GM21825 (cell line): ENCODE measurements at regions not wholly inside any gene's neighbourhood (a gene's known extent, or its start where the extent isn't known, plus 50 kb on each side); places are given as distances from the start of the nearest gene placed in this dataset.

Experiments
- ATAC-seq: cut with Tn5 transposase; IDR thresholded peaks from one replicate; pipeline ENCODE4 v1.9.1; 2021; ENCODE audit warnings: mild to moderate bottlenecking, moderate library complexity; ENCODE audit not compliant: unreplicated experiment

DNA sequence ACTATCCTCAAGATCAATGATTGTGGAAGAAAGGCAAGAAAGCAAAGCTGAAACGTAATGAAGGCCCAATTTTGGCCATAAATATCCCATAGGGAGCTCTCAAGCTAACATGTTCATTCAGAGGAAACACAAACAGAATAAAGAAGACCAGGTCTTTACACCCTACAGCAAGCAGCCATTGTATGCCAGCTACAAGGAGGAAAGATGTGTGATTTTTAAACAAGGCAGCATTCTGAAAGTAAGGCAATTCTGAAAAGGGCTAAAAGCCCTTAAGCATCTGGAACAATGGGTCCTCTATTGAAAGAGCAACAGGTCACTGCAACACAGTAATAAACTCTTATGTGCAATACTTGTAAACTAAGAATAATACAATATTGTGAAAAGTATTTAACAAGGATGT lies 1002.4 kb downstream of the SLITRK1 start:
- no peak for ATAC-seq

DNA sequence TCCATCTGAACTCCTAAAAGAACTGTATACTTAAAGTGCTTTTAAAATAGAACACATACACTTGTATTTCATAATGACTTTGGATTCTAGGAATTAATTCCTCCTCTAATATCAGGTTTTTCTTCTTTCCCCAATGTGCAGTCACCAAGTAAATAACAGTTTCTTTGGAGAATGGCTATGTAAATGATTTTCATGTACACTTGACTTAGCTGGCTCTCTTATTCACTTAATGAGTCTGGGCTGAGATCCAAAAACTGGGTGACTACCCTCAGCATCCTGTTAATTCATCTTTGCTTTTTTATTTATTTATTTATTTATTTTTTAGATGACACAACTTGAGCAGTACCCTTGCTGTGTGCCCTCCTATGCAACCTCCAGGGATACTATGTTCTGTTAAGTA lies 1003.7 kb downstream of the SLITRK1 start:
- no peak for ATAC-seq

DNA sequence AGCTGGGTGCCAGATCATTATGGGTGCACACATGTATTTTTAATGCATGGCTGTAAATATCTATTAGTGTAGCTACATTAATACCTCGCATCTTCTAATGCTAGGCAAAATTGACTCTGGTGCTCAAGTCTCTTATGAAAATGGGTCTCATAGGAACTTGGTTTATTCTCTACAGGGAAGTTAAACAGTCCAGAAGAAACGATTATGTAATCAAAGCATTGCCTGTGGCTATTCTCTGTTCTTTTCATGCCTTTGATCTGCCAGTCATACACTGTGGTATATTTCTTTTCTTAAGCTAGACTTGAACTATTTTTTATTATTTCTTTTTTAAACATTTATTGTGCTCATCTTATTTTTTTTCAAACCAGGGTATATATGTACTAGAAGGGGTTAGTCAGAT lies 1015.0 kb downstream of the SLITRK1 start:
- ATAC-seq: no peak

DNA sequence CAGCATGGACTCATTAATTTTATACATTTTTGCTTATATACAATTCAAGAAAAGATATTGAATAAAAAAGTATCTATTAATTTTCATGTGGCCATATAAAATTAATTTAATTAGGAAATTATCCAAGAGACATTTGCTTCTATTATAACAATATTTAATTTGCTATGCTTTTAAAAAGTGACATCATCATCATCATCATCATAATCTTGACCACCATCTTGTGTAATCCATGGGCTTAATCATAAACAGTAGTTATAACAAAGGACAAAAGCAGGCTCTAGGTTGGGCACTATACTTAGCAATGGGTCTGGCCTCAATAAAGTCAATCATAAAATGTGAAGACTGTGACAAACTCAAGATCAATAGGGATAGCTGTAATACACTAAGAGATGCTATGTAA lies 1031.6 kb downstream of the SLITRK1 start:
- ATAC-seq: no peak

DNA sequence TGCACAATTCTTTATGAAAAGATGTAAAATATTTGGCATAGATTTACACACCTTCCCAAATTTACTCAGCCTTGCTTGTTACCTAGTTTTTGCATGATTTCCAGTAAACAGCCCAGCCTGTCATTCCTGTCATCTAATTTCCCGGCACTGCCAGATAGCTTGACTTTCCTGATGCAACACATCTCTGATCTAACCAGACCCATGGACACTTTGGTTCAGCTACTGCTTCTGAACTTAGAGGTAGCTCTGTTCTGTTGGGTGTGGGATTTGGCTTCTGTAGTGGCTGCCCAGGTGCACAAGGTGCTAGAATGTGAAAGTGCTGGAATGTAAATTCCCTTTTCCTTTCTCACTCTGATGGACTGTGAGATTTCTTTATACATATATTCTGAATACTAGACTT lies 1033.5 kb downstream of the SLITRK1 start:
- ATAC-seq: no peak

DNA sequence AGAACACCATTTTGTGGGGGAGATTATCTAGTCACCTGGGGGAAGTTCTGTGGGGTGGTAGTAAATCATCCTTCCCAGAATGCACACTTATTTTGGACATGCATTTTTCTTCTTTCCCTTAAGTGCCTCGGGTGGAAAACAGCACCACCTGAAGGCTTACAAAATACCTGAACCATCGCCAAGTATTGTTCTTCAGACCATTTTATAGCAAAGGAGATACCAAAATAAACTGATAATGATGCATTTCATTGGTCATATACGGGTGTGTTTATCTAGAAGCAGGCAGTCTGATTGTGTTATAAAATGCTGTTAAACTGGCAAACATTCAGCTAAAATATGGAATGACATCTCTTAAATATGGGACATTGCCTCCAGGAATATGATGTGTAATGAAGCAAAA lies 1034.7 kb downstream of the SLITRK1 start:
- ATAC-seq: no peak

DNA sequence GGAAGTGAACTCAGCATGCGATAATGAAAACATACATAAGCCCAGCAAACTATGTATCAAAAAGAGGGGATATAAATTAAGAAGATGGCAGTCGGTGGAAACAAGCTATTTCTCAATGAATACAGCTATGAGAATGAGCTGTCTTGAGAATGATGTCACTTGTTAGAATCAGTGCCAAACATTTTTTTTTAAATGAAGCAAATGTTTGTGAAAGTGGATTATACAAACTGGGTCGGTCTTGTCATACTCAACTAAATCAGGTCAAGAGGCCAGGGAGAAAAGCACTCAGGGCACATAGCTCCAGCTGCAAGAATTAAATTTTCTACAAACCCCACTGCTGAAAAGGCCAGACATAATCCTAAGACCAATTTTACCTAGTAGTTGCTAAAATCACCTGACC lies 1048.4 kb downstream of the SLITRK1 start:
- no peak for ATAC-seq

DNA sequence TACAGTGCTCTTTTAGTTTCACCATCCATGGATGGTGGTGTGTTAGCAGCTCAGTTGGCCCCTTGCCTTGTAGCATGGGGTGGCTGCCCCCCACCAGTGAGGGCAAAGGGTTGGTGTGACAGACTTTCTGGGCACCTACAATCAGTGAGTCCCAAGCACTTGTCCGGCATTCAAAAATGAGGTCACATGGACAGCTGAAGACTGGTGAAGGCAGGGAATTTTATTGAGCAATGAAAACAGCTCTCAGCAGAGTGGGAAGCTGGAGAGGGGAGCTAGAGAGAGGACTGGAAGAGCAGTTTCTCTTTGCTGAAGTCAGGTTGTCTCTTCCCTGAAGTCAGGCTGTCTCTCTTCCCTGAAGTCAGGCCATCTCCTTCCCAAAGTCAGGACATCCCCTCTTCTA lies 1053.2 kb downstream of the SLITRK1 start:
- ATAC-seq: no peak

DNA sequence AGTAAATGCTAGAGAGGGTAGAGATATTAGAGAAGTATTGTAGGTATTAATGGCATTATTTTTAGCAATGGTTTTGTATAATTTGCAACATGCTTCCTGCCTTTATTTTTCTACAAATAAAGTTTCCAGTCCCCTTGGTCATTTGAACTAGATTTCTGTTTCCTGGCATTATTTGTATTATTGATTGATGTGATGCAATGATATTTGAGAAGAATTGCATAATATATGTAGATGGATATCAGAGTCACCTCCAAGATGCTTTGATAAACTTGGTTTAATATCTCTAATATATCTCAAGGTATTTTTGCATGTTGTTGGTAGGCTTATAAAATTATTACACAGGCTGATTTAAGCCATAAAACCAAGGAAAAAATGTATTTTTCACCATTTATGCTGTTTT lies 1054.5 kb downstream of the SLITRK1 start:
- no peak for ATAC-seq

DNA sequence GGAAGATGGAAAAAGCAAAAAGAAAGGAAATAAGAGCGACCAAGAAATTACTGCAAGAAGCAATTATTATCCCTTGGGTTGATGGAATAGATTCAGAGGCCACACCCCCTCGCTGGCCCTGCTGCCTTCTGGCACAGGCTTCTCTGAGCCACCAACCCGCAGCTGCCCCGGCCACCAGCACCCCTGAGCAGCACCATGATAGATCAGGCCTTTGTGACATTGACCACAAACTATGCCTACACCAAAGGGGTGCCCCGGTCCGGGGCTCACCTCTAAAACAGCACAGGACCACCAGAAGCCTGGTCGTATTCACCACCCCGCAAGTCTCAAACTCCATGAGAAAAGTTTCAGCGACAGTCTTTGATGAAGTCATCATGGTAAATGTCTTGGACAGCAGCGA lies 1059.3 kb downstream of the SLITRK1 start:
- ATAC-seq: no peak

DNA sequence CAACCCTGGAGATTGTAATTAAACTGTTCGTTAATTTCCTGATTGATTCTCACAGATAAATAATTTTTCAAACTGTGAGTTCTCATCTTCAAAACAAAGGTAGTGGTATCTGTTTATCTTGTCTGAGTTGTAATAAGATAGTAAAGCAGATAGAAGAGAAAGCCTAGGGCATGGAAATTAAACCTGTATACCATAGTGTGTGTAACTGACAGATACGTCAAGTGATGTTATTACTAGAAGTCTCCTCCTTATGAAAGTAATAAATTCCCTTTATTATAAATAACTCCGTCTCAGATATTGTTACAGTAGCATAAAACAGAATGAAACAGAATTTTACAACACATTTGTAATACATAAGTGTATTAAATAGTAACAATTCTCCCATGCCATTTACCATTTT lies 1065.1 kb downstream of the SLITRK1 start:
- no peak for ATAC-seq

DNA sequence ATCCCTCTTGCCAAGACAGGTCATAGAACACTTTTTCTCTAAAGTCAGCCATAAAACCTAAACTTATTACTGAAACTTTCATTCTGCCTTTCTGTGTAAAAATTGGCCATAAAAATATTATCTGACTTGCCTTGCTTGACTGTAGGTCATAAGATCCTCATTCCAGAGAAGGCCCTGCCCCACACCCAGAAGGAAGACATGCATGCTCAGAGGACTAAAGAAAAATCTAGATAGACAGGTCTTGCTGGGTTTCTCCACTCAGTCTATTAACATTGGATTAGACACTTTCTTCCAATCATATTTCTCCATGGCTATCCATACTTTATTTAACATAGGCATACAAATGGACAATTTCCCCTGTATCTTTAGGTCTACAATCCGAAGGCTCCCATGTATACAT lies 1066.5 kb downstream of the SLITRK1 start:
- no peak for ATAC-seq

DNA sequence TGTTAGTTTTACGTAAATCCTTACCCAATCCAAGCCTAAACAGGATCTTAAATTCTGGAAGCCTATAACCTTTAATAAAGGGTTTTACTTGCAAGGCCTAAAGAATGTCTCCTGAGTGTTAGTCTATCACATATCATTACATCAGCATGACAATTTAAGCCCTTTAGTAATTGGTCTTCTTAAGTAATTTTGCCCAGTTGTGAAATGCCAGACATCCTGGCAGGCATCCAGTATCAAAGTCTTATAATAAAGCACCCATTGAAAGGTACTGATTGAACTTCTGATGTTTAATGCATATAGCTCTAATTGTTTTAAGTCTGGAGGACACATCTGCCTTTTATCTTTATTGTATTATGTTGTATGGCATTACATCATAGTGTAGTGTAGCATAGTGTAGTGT lies 1078.9 kb downstream of the SLITRK1 start:
- ATAC-seq: no peak

DNA sequence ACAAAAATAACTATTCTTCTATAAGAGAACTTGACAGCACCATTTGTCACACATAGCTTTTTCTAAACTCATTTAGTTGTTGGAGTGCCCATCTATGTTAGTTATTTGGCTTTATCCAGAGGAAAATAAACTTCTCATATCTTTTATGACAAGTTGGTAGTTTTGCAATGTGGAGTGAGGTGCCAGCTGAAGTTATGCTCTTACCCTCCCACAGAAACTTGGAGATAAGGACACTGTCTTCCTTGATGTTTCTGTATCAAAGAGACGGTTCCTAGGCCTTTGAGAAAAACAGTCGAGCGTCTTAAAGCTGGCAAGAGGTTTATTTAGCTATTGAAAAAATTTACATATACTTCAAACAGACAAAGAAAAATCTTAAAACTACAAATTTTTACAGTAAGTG lies 1079.7 kb downstream of the SLITRK1 start:
- no peak for ATAC-seq

DNA sequence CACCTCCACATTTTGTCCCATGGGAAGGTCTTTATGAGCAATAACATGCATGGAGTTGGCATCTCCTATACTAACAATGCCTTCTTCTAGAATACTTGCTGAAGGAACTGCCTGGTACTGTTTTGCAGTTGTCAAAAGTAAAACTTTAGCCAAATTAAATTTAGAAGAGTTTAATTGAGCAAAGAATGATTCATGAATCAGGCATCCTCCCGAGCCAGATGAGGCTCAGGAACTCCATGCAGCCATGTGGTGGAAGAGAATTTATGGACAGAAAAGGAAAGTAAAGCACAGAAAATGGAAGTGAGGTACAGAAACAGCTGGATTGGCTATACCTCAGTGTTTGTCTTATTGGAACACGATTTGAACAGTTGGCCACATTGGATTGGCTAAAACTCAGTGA lies 1081.9 kb downstream of the SLITRK1 start:
- ATAC-seq: no peak

DNA sequence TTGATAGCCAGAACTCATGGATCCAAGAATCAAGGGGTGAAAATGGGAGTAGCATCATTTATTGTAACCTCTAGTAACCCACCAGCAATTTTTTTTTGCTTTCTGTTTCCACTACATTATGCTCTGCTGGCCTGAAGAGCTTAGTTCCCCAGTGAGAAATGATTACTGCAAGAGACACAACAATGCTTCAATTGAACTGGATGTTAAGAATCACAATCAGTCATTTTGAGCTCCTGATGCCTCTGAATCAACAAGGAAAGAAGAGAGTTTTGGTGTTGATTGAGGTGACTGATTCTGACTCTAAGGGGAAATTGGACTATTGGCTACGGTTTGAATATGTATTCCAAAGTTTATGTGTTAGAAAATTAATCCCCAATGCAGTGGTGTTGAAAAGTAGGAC lies 1084.4 kb downstream of the SLITRK1 start:
- ATAC-seq: no peak

DNA sequence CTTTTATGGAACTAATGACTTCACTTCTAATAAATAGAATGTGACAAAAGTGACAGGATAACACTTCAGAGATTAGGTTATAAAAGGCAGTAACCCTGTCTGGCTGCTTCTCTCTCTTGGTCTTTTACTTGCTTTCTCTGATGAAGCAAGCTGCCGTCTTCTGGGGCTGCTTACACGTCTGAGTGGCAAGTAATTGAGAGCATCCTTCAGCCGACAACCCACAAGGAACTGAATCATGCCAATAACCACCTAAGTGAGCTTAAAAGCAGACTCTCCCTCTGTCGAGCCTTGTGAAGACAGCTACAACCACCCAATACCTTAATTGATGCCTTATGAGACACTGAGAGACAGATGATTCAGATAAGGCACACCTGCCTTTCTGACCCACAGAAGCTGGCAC lies 1091.2 kb downstream of the SLITRK1 start:
- no peak for ATAC-seq

DNA sequence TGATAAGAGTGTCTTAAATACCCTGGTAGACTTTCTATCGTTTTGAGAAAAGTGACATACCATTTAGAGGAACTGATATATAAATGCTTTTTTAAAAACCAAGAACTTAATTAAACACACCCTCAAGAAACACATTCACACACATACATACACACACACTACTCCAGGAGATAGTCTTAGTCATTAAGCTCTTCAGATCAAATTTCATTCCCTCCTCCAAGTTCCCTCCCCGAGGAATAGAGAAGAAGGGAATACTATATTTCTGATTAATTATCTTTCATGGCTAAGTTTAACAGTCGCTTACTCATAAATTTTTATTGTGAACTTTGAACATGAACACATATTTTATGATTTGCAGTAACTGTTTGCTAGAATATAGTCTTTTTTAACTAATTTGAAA lies 1109.5 kb downstream of the SLITRK1 start:
- ATAC-seq: no peak

DNA sequence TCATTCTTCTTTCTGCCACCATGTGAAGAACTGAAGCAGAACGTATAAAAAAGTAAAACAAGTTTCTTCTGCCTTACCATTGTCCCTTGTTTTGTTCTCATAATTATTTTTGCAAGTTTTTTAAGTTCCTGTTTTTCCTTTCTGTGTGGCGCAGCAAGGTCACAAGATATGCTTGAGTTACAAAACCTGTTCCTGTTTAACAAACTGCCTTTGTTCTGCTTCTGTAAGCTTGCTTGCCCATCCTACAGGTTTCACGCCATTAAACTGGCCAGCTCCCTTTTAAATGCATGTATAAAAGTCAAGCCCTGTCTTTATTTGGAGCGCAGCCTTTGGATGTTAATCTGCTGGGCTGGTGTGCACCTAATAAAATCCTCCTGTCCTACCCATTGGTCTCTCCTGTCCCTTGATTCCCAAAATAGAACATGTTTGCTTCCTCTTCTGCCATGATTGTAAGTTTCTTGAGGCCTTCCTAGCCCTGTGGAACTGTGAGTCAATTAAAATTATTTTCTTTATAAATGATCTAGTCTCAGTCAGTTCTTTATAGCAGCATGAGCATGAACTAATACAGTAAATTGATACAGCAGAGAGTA lies 1115.4 kb downstream of the SLITRK1 start:
- ATAC-seq: no peak

DNA sequence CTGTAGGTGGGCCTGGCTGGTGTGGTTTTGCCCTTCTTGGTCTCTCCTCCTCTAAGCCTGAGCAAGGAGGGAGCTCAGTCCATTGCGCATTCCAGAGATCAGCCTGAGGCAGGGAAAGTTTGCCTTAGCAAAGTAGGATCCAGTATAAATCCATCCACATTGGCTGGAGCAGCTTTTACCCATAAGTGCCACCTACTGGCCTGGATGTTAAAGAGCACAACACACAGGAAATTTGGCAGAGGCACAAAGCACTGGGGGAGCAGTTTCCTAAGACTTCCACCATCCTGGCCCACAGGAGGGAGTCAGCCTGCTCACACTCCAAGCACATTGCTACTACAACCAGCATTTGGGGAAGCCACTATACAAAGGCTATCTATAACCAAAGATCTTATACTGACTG lies 1124.2 kb downstream of the SLITRK1 start:
- no peak for ATAC-seq

DNA sequence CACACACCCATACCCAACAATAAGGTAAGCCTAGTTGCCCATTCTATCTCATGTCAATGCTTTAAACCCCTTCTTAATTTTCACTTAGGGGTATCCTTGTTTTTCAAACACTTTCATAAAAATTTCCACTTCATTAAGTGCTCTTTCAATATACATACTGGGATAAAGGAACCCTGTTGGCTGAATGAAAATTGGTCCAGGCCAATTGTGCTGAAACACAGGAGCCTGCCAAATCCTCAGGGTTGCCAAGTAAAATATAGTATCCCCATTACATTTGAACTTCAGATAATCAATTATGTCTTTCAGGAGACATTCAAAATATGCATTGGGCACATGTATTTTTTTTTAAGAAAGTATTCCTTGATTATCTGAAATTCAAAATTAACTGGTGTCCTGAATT lies 1131.1 kb downstream of the SLITRK1 start:
- ATAC-seq: no peak

DNA sequence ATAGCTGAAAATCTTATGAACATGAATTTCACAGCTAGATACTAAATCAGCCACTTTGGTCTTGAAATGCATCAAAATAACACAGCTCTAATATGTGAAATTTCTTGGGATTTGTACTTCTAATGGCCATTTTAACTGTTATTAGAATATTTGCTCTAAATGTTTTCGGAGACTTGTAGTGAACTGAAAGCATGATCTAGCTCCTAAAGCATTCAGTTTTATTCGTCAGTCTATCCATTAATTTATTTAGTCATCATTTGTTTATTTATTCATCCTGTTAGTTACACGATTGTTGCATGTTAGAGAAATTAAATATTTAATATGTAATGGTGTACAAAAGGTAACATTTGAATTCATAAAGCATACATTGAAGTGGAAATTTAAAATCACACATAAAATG lies 1132.7 kb downstream of the SLITRK1 start:
- ATAC-seq: no peak

DNA sequence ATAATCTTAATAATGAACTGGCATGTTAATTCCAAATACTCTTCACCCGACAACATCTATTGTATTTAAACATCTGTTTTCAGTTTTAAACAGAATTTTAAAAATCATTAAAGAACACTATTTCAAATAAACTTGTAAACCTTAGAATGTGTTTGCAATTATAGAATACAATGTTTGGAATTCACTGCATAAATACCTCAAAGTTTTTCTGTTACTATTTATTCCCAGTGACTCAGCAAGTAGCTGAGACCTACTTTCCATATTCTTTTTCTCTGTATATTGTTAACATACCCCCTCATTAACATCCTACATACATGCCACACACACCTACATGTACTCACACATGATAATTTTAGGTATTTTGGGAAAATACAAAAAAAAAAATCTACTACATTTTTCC lies 1134.3 kb downstream of the SLITRK1 start:
- no peak for ATAC-seq

DNA sequence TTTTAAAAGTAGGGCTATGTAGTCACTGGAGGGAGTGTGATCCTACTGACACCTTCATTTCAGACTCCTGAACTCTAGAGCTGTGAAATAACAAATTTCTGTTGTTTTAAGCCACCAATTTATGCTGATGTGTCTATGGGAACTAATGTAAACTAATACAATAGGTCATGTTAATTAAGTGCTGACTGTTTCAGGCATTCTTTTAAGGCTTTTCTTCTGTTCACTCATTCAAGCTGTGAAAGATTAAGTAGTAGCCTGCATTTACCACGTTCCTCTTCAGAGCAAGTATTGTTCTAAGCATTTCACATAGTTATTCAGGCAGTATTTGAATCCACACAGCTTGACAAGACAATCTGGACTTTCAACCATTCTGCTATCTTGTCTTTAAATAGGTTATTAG lies 1135.0 kb downstream of the SLITRK1 start:
- ATAC-seq: no peak
